ENCODE measurements at regions not wholly inside any gene's neighbourhood (a gene's known extent, or its start where the extent isn't known, plus 50 kb on each side); places are given as distances from the start of the nearest gene placed in this dataset.

DNA sequence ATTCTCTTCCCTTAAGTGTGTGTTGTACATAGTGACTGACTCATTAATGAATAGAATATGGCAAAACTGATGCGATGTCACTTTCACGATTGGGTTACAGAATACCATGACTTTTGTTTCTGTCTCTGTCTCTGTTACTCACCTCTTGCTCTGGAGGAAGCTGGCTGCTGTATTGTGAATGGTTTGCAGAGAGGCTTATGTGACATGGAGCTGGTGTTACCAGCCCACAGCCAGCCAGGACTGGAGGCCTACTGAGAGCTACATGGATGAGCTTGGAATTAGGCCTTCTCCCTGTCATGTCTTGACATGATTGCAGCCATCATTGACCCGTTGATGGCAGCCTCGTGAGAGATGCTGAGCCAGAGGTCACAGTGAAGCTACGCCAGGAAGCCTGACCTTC is 161.9 kb downstream of the TAF11L14 start:
- Mint-ChIP-seq H3K27ac (no peak overlapping the region), H3K4me3 (no peak overlapping the region), H3K9me3 (no peaks in the 10 kb centered on the region), H3K27me3 (no peaks in the 10 kb centered on the region), H3K4me1 (no peaks in the 10 kb centered on the region), H3K36me3 (no peaks in the 10 kb centered on the region)
- no peak for DNase-seq

GRCh38 chr5:17796757-17797396 is 162.6 kb downstream of the TAF11L14 start:
- H3K4me1 Mint-ChIP-seq, result no peaks in the 10 kb centered on the region
- H3K9me3 Mint-ChIP-seq, result no peaks in the 10 kb centered on the region
- H3K27ac Mint-ChIP-seq, result no peak overlapping the region
- H3K27me3 Mint-ChIP-seq, result no peaks in the 10 kb centered on the region
- no peak for DNase-seq
- H3K4me3 Mint-ChIP-seq, result no peak overlapping the region
- no peaks in the 10 kb centered on the region for H3K36me3 Mint-ChIP-seq

GRCh38 chr5:17799521-17799920 is 165.3 kb downstream of the TAF11L14 start:
- no peaks in the 10 kb centered on the region for H3K27me3 Mint-ChIP-seq
- H3K9me3 Mint-ChIP-seq, result no peaks in the 10 kb centered on the region
- H3K27ac Mint-ChIP-seq, result no peak overlapping the region
- H3K4me1 Mint-ChIP-seq, result no peaks in the 10 kb centered on the region
- DNase-seq, result no peak
- no peaks in the 10 kb centered on the region for H3K36me3 Mint-ChIP-seq
- no peak overlapping the region for H3K4me3 Mint-ChIP-seq

GRCh38 chr5:17801595-17801994 is 167.3 kb downstream of the TAF11L14 start:
- H3K4me1 Mint-ChIP-seq, result no peaks in the 10 kb centered on the region
- no peak for DNase-seq
- no peak overlapping the region for H3K4me3 Mint-ChIP-seq
- H3K9me3 Mint-ChIP-seq, result no peaks in the 10 kb centered on the region
- no peak overlapping the region for H3K27ac Mint-ChIP-seq
- H3K36me3 Mint-ChIP-seq, result no peaks in the 10 kb centered on the region
- H3K27me3 Mint-ChIP-seq, result no peaks in the 10 kb centered on the region

- Mint-ChIP-seq H3K4me1 (no peaks in the 10 kb centered on the region), H3K27me3 (no peaks in the 10 kb centered on the region), H3K36me3 (no peaks in the 10 kb centered on the region), H3K9me3 (no peaks in the 10 kb centered on the region), H3K27ac (no peak overlapping the region), H3K4me3 (no peak overlapping the region)
- no peak for DNase-seq
Measured at GRCh38 chr5:17802256-17802655, 168.0 kb downstream of the TAF11L14 start.

GRCh38 chr5:17803971-17804370 is 169.7 kb downstream of the TAF11L14 start:
- no peak overlapping the region for H3K4me3 Mint-ChIP-seq
- no peak overlapping the region for H3K27ac Mint-ChIP-seq
- no peaks in the 10 kb centered on the region for H3K27me3 Mint-ChIP-seq
- no peaks in the 10 kb centered on the region for H3K36me3 Mint-ChIP-seq
- no peaks in the 10 kb centered on the region for H3K9me3 Mint-ChIP-seq
- DNase-seq, result no peak
- no peaks in the 10 kb centered on the region for H3K4me1 Mint-ChIP-seq

GRCh38 chr5:17805227-17805825 is 171.1 kb downstream of the TAF11L14 start:
- DNase-seq, result no peak
- Mint-ChIP-seq H3K27me3 (no peaks in the 10 kb centered on the region), H3K27ac (no peak overlapping the region), H3K4me3 (no peak overlapping the region), H3K9me3 (no peaks in the 10 kb centered on the region), H3K4me1 (no peaks in the 10 kb centered on the region), H3K36me3 (no peaks in the 10 kb centered on the region)

GRCh38 chr5:17806818-17807468 is 172.7 kb downstream of the TAF11L14 start:
- Mint-ChIP-seq H3K27me3 (no peaks in the 10 kb centered on the region), H3K27ac (no peak overlapping the region), H3K9me3 (no peaks in the 10 kb centered on the region), H3K4me1 (no peaks in the 10 kb centered on the region), H3K36me3 (no peaks in the 10 kb centered on the region), H3K4me3 (no peak overlapping the region)
- DNase-seq, result no peak

DNA sequence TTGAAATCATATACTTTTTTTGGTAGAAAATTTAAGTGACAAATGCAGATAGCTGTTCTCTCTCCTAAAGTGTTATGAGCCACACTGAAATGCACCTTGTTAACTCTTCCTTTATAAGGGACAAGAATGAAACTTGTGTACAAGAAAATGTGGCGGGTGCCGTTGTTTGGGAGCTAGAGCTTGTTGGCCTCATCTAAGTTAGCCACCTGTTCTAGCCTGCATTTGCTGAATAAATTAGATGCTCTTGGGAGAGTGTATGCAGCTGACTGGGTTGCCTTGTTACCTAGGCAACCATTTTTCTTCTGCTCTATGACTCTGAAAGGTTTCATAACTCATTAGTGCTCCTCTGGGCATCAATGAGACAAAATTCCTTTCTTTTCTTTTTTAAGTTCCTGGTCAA is 174.3 kb downstream of the TAF11L14 start:
- Mint-ChIP-seq H3K36me3 (no peaks in the 10 kb centered on the region), H3K27ac (no peak overlapping the region), H3K9me3 (peaks cover 2% of the 10 kb centered on the region), H3K4me1 (no peaks in the 10 kb centered on the region), H3K4me3 (no peak overlapping the region), H3K27me3 (no peaks in the 10 kb centered on the region)
- DNase-seq, result no peak

DNA sequence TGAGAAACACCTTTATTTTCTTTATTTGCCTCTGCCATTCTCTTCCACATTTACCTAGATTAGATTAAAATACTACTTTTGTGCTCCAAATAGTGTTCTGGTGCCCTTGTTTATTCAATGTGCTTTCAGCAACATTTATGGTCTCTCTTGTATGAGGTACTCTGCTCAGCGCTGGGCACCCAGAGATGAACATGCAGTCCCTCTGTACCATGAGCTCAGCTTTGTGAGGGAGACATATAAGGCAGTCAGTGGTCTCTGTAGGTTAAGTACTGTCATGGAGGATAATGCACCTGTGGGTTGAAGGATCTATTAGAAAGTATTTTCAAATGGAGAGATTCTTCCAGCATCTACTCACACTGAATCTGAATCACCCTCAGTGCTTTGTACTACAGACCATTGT is 176.5 kb downstream of the TAF11L14 start:
- Mint-ChIP-seq H3K27me3 (no peaks in the 10 kb centered on the region), H3K4me1 (no peaks in the 10 kb centered on the region), H3K36me3 (no peaks in the 10 kb centered on the region), H3K27ac (no peak overlapping the region), H3K9me3 (peaks cover 2% of the 10 kb centered on the region), H3K4me3 (no peak overlapping the region)
- DNase-seq, result no peak

DNA sequence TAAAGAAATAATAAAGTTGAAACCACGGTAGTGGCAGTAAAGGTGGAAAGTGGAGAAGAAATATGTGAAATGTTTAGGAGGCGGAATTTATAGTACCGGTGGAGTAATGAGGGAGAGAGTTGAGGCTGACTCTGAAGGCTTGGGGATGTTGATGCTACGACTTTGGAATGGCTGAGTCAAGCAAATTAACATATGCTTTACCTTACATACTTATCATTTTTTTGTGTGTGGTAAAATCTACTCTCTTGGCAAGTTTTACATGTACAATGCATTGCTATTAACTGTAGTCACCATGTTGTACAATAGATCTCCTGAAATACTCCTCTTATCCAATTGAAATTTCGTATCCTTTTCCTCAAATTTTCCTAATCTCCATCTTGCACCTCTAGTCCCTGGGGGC is 179.0 kb downstream of the TAF11L14 start:
- Mint-ChIP-seq H3K36me3 (no peaks in the 10 kb centered on the region), H3K9me3 (peaks cover 2% of the 10 kb centered on the region), H3K27me3 (no peaks in the 10 kb centered on the region), H3K4me1 (no peaks in the 10 kb centered on the region), H3K27ac (no peak overlapping the region), H3K4me3 (no peak overlapping the region)
- DNase-seq, result no peak

- Mint-ChIP-seq H3K4me3 (no peak overlapping the region), H3K4me1 (no peaks in the 10 kb centered on the region), H3K36me3 (no peaks in the 10 kb centered on the region), H3K27ac (no peak overlapping the region), H3K9me3 (peaks cover 7% of the 10 kb centered on the region), H3K27me3 (no peaks in the 10 kb centered on the region)
- DNase-seq, result no peak
Measured at GRCh38 chr5:17816505-17816904, 182.2 kb downstream of the TAF11L14 start.

DNA sequence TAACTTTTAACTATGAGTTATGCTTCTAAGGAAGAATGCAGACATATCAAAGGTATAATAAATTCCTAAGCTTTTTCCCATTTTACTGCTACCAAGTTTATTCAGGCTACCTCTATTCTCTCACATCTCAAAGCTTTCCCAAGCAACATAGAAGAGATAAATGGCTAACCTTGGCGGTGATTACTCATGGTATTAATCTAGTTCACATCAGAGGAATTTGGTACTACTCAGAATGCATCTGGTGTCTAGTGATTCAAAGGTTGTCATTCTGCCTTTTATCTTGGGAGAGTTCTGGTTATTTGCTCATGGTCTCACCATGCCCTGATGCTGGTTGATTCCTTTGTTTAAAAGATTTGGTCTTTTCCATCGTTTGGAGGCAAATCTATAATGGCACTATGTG is 182.7 kb downstream of the TAF11L14 start:
- Mint-ChIP-seq H3K9me3 (peaks cover 7% of the 10 kb centered on the region), H3K27me3 (no peaks in the 10 kb centered on the region)

GRCh38 chr5:17817990-17818389 is 183.7 kb downstream of the TAF11L14 start:
- DNase-seq, result no peak
- Mint-ChIP-seq H3K4me3 (no peak overlapping the region), H3K9me3 (peaks cover 6% of the 10 kb centered on the region), H3K4me1 (no peaks in the 10 kb centered on the region), H3K27me3 (no peaks in the 10 kb centered on the region), H3K36me3 (no peaks in the 10 kb centered on the region), H3K27ac (no peak overlapping the region)

More for the DNA sequence above, 182.7 kb downstream of the TAF11L14 start:
- Mint-ChIP-seq H3K36me3 (no peaks in the 10 kb centered on the region), H3K4me3 (no peak overlapping the region), H3K27ac (no peak overlapping the region), H3K4me1 (no peaks in the 10 kb centered on the region)
- no peak for DNase-seq

- H3K27me3 Mint-ChIP-seq, result no peaks in the 10 kb centered on the region
Measured at GRCh38 chr5:17819783-17820182, 185.5 kb downstream of the TAF11L14 start.

DNA sequence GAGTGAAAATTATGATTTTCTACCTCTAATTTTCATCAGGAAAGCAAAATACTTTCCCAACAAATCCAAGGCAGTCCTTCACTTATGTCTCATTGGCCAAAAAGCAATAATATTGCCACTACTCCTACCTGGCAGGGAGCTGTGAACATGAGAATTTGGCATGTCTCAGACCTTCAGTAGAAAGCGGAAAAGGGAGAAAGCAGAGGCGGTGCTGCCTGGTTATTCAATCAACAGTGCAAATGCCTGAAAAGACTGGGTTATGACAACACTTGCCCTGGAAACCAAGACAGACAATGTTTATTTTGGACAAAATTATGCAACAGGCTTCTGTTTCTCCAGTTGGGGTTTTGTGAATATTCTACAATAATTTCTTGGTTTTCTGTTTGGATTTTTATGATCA is 194.4 kb downstream of the TAF11L14 start:
- no peak overlapping the region for H3K27ac Mint-ChIP-seq
- DNase-seq, result no peak
- H3K4me3 Mint-ChIP-seq, result no peak overlapping the region
- H3K36me3 Mint-ChIP-seq, result no peaks in the 10 kb centered on the region
- no peaks in the 10 kb centered on the region for H3K4me1 Mint-ChIP-seq
- no peaks in the 10 kb centered on the region for H3K9me3 Mint-ChIP-seq
- no peaks in the 10 kb centered on the region for H3K27me3 Mint-ChIP-seq

More at GRCh38 chr5:17819783-17820182, 185.5 kb downstream of the TAF11L14 start:
- H3K27ac Mint-ChIP-seq, result no peak overlapping the region
- no peak overlapping the region for H3K4me3 Mint-ChIP-seq
- H3K9me3 Mint-ChIP-seq, result peaks cover 7% of the 10 kb centered on the region
- H3K4me1 Mint-ChIP-seq, result no peaks in the 10 kb centered on the region
- H3K36me3 Mint-ChIP-seq, result no peaks in the 10 kb centered on the region
- DNase-seq, result no peak

Data from activated naive CD8-positive, alpha-beta T cell treated with anti-CD3 and anti-CD28 coated beads for 36 hours (primary cell).